ENCODE measurements at regions not wholly inside any gene's neighbourhood (a gene's known extent, or its start where the extent isn't known, plus 50 kb on each side); places are given as distances from the start of the nearest gene placed in this dataset.

DNA sequence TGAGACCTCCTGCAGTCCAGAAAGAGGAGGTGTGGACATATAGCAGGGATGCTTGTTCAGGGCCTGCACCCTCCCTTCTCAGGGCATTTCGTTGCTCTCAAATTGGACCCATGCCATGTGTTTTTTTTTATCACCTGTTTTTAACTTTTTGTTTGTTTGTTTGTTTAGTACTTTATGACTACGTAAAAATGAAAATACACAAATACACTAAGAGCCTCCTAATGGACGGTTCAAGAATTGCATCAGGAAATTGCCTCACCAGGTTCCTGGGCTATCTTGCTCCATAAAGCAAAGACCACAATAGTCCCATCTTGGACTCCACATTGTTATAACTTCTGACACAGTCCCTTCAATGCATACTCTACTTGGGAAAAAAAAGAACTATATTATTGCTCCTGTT lies 1685.9 kb upstream of the TENM3 start:
- Histone ChIP-seq H3K36me3 (ENCODE audit: control insufficient read depth, insufficient read depth, low read length) (no peaks in the 10 kb centered on the region), H3K79me1 (ENCODE audit: low read depth in 1 of 2, low read length in 2 of 2) (no peaks in the 10 kb centered on the region), H3K4ac (ENCODE audit: low read depth, low read length) (no peak overlapping the region), H2AK5ac (ENCODE audit: low read depth, low read length) (no peak overlapping the region), H2AFZ (replicated peaks; ENCODE audit: low read length, poor library complexity) (no peak overlapping the region), H3K4me3 (ENCODE audit: insufficient read depth, low read depth, low read length) (no peak overlapping the region), H3K27me3 (ENCODE audit: control insufficient read depth, insufficient read depth, low read length) (no peaks in the 10 kb centered on the region), H4K5ac (ENCODE audit: low read depth, low read length) (no peak overlapping the region), H4K20me1 (ENCODE audit: insufficient read depth, low read length) (no peaks in the 10 kb centered on the region), H2BK120ac (ENCODE audit: low read depth, low read length) (no peak overlapping the region), H2BK5ac (ENCODE audit: low read depth, low read length, poor library complexity, severe bottlenecking) (no peak overlapping the region), H4K91ac (ENCODE audit: insufficient read depth, low read depth, low read length) (no peak overlapping the region), H3K18ac (ENCODE audit: low read depth, low read length) (no peak overlapping the region), H3K56ac (ENCODE audit: extremely low read depth, insufficient read depth, low read length) (no peak overlapping the region), H3K9me3 (ENCODE audit: control insufficient read depth, insufficient read depth, low read length) (peaks cover 2% of the 10 kb centered on the region; the same call in 1 of the 2 replicates), H3K27ac (ENCODE audit: insufficient read depth, low read length) (no peak overlapping the region), H2BK20ac (ENCODE audit: low read depth, low read length) (no peak overlapping the region), H3K9ac (ENCODE audit: low read depth, low read length) (no peak overlapping the region), H2BK15ac (ENCODE audit: low read depth, low read length) (no peak overlapping the region), H4K8ac (ENCODE audit: low read depth in 2 of 2, low read length in 2 of 2) (no peak overlapping the region), H3K4me1 (ENCODE audit: control insufficient read depth, insufficient read depth, low read length) (no peaks in the 10 kb centered on the region), H2AK9ac (replicated peaks; ENCODE audit: low read depth, low read length, poor library complexity) (no peak overlapping the region), H3K9me1 (ENCODE audit: insufficient read depth, low read length) (no peaks in the 10 kb centered on the region), H3K4me2 (ENCODE audit: low read depth, low read length) (no peak overlapping the region), H3K14ac (replicated peaks; ENCODE audit: low read depth, low read length) (no peak overlapping the region), H3K23ac (ENCODE audit: low read depth, low read length) (no peak overlapping the region)
- in situ Hi-C loops (cut with MboI; ENCODE audit: low sequenced_read_pairs) (no loop called here), dilution Hi-C loops (cut with HindIII; ENCODE audit: low sequenced_read_pairs, unreplicated experiment) (no loop called here), intact Hi-C loops (cut with micrococcal nuclease) (no loop called here)
- DNase-seq (no peak), ATAC-seq (ENCODE audit: low read depth) (no peak)
- CTCF ChIA-PET, result no interaction called here
- TF ChIP-seq RCOR1 (IDR thresholded peaks at IDR 0.05; ENCODE audit: insufficient replicate concordance, low read length), result no peak
- TF ChIP-seq MAFK (IDR thresholded peaks at IDR 0.05; ENCODE audit: low read depth, low read length), result no peak
- TF ChIP-seq, protein P1, sequence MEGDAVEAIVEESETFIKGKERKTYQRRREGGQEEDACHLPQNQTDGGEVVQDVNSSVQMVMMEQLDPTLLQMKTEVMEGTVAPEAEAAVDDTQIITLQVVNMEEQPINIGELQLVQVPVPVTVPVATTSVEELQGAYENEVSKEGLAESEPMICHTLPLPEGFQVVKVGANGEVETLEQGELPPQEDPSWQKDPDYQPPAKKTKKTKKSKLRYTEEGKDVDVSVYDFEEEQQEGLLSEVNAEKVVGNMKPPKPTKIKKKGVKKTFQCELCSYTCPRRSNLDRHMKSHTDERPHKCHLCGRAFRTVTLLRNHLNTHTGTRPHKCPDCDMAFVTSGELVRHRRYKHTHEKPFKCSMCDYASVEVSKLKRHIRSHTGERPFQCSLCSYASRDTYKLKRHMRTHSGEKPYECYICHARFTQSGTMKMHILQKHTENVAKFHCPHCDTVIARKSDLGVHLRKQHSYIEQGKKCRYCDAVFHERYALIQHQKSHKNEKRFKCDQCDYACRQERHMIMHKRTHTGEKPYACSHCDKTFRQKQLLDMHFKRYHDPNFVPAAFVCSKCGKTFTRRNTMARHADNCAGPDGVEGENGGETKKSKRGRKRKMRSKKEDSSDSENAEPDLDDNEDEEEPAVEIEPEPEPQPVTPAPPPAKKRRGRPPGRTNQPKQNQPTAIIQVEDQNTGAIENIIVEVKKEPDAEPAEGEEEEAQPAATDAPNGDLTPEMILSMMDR (conservative IDR thresholded peaks at IDR 0.05; ENCODE audit: low read depth, low read length), result no peak
- no peak for TF ChIP-seq MXI1 (IDR thresholded peaks at IDR 0.05; ENCODE audit: borderline replicate concordance, low read depth, low read length)
- TF ChIP-seq NFE2L2 (IDR thresholded peaks at IDR 0.05; ENCODE audit: low read depth, low read length), result no peak
- TF ChIP-seq, protein P2, sequence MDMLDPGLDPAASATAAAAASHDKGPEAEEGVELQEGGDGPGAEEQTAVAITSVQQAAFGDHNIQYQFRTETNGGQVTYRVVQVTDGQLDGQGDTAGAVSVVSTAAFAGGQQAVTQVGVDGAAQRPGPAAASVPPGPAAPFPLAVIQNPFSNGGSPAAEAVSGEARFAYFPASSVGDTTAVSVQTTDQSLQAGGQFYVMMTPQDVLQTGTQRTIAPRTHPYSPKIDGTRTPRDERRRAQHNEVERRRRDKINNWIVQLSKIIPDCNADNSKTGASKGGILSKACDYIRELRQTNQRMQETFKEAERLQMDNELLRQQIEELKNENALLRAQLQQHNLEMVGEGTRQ (IDR thresholded peaks at IDR 0.05; ENCODE audit: low read depth, low read length), result no peak
- TF ChIP-seq, protein P3, sequence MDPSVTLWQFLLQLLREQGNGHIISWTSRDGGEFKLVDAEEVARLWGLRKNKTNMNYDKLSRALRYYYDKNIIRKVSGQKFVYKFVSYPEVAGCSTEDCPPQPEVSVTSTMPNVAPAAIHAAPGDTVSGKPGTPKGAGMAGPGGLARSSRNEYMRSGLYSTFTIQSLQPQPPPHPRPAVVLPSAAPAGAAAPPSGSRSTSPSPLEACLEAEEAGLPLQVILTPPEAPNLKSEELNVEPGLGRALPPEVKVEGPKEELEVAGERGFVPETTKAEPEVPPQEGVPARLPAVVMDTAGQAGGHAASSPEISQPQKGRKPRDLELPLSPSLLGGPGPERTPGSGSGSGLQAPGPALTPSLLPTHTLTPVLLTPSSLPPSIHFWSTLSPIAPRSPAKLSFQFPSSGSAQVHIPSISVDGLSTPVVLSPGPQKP (IDR thresholded peaks at IDR 0.05; ENCODE audit: borderline replicate concordance, low read depth, low read length), result no peak
- no peak for TF ChIP-seq RFX5 (IDR thresholded peaks at IDR 0.05; ENCODE audit: low read depth, low read length)
- TF ChIP-seq BHLHE40 (IDR thresholded peaks at IDR 0.05; ENCODE audit: low read depth, low read length), result no peak
- no peak for TF ChIP-seq RAD21 (IDR thresholded peaks at IDR 0.05; ENCODE audit: low read length)
- BruUV-seq (replicated peaks), result no TSS peak
- WGBS, 2 experiments (ENCODE audit: extremely low coverage in 2 of 2, insufficient read length in 1 of 2), result no CpG with 5 or more reads among the region's 3 CpGs
- POLR2A ChIA-PET (ENCODE audit: unreplicated experiment), result no interaction called here

All from IMR-90 (cell line).